ENCODE measurements at regions not wholly inside any gene's neighbourhood (a gene's known extent, or its start where the extent isn't known, plus 50 kb on each side); places are given as distances from the start of the nearest gene placed in this dataset.

GRCh38 chr9:26656003-26656870, 236.4 kb downstream of the CAAP1 start:
- TF ChIP-seq CTCF (IDR thresholded peaks at IDR 0.05) (peak; percentile 60), REST (IDR thresholded peaks at IDR 0.05; ENCODE audit: low read depth, low read length) (no peak), MXI1 (IDR thresholded peaks at IDR 0.05; ENCODE audit: low read depth, low read length) (no peak), NRF1 (IDR thresholded peaks at IDR 0.05; ENCODE audit: low read depth, low read length) (no peak), TAF1 (IDR thresholded peaks at IDR 0.05; ENCODE audit: borderline replicate concordance, low read depth, low read length) (no peak), EP300 (IDR thresholded peaks at IDR 0.05; ENCODE audit: borderline replicate concordance in 1 of 2, low read depth in 1 of 2, low read length in 1 of 2) (no peak), POLR2AphosphoS5 (IDR thresholded peaks at IDR 0.05; ENCODE audit: low read depth, low read length) (no peak), RCOR1 (IDR thresholded peaks at IDR 0.05; ENCODE audit: low read length) (no peak), USF2 (IDR thresholded peaks at IDR 0.05; ENCODE audit: borderline replicate concordance, low read depth, low read length) (no peak)

Data from SK-N-SH (cell line).